ENCODE measurements at regions not wholly inside any gene's neighbourhood (a gene's known extent, or its start where the extent isn't known, plus 50 kb on each side); places are given as distances from the start of the nearest gene placed in this dataset.
"Not testable (repeated sequence)": the region's sequence is repeated elsewhere in the genome, so short reads cannot be mapped to it uniquely, and the experiment has no call there.

DNA sequence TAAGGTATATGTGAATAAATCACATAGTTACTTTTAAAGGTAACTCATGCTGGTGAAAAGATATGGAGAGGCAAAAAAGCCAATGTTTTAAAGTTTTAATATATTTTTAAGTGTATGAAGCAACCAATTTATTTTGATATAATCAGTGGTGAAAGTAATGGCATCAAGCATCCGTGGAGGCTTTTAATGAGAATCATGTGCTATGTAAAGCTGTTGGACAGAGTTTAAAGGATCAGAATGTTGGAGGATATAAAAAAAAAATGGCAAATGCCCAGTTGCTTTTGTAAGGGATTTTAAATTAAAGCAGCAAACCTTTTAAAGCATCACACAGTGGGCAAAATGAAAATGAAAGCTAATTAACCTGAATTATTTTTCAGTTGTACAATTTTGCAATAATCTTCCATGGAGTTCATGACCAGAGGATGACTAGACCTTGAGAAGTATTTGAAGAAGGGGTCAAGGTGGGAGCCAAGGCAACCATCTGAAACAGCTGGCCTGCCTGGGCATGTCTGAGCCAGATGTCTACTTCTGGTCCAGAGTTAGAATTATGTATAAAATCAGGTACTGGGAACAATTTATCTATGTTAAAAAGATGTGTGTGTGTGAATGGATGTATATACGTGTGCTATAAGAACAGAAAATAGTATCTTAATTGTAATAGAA is 1007.9 kb downstream of the LTN1 start:
- H3K27me3 Mint-ChIP-seq; ATAC-seq (ENCODE audit: low read depth); DNase-seq; H3K36me3 Mint-ChIP-seq (ENCODE audit: low read depth); intact Hi-C loops (cut with micrococcal nuclease); H3K4me3 Mint-ChIP-seq; CTCF ChIA-PET; H3K9me3 Mint-ChIP-seq; H3K27ac Mint-ChIP-seq; H3K4me1 Mint-ChIP-seq; POLR2A ChIA-PET: not testable (repeated sequence)

DNA sequence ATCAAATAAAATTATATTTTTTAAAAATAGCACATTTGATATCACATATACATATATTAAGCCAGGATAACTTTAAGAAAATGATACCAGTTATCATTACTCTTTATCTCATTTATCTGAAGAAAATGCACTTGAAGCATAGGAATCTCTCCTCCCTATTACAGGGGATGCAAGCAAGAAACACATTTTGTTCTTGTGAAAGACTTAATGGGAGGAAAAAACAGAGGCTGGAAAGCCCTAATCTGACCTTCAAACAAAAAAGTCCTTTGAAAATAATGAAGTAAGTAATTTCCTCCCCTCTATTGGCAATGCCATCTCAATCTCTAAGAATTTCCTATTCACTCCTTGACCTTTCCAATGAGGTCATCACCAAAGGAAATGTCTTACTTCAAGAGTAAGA is 1012.6 kb upstream of the ADAMTS5 start:
- not testable (repeated sequence) for H3K4me1 Mint-ChIP-seq

DNA sequence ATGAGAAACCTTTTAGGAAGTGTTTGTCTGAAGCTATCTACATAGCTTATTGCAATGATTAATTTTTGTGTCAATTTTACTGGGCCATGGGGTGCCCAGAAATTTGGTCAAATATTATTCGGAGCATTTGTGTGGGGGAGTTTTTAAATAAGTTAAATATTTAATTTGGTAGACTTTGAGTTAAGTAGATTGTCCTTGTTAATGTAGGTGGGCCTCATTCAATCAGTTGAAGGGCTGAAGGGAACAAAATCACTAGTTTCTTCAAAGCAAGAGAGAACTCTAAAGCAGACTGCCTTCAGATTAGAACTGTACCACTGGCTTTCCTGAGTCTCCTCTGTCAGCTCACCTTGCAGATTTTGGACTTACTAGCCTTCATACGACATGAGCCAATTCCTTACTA is 1008.6 kb upstream of the ADAMTS5 start:
- Mint-ChIP-seq H3K27ac (no peak overlapping the region), H3K4me3 (no peak overlapping the region), H3K9me3 (peaks cover 10% of the 10 kb centered on the region), H3K36me3 (ENCODE audit: low read depth) (no peaks in the 10 kb centered on the region), H3K4me1 (no peaks in the 10 kb centered on the region), H3K27me3 (no peaks in the 10 kb centered on the region)
- DNase-seq (no peak), ATAC-seq (ENCODE audit: low read depth) (no peak)
- ChIA-PET POLR2A (no interaction called here), CTCF (no interaction called here)
- intact Hi-C loops (cut with micrococcal nuclease): no loop called here
- TF ChIP-seq, protein P1, sequence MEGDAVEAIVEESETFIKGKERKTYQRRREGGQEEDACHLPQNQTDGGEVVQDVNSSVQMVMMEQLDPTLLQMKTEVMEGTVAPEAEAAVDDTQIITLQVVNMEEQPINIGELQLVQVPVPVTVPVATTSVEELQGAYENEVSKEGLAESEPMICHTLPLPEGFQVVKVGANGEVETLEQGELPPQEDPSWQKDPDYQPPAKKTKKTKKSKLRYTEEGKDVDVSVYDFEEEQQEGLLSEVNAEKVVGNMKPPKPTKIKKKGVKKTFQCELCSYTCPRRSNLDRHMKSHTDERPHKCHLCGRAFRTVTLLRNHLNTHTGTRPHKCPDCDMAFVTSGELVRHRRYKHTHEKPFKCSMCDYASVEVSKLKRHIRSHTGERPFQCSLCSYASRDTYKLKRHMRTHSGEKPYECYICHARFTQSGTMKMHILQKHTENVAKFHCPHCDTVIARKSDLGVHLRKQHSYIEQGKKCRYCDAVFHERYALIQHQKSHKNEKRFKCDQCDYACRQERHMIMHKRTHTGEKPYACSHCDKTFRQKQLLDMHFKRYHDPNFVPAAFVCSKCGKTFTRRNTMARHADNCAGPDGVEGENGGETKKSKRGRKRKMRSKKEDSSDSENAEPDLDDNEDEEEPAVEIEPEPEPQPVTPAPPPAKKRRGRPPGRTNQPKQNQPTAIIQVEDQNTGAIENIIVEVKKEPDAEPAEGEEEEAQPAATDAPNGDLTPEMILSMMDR (IDR thresholded peaks at IDR 0.05): no peak

More for the DNA sequence above, 1012.6 kb upstream of the ADAMTS5 start:
- H3K27me3 Mint-ChIP-seq; ATAC-seq (ENCODE audit: low read depth); H3K36me3 Mint-ChIP-seq (ENCODE audit: low read depth); CTCF ChIA-PET; H3K27ac Mint-ChIP-seq; H3K4me3 Mint-ChIP-seq; H3K9me3 Mint-ChIP-seq; intact Hi-C loops (cut with micrococcal nuclease); DNase-seq; POLR2A ChIA-PET: not testable (repeated sequence)

DNA sequence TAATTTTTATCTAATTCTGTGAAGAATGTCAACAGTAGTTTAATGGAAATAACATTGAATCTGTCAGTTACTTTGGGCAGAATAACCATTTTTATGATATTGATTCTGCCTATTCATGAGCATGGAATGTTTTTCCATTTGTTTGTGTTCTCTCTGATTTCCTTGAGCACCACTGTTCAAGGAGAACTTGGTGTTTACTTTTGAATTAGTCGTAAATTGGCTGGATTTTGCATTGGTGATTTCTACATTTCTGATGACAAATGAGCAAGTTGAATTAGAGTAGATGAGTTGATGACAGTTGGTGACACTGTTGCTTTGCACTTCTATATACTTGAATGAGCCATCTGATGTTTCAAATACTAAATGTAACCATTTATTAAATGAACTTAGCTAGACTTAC is 1007.3 kb upstream of the ADAMTS5 start:
- CTCF ChIA-PET; DNase-seq; POLR2A ChIA-PET; H3K27ac Mint-ChIP-seq; ATAC-seq (ENCODE audit: low read depth); intact Hi-C loops (cut with micrococcal nuclease); H3K4me3 Mint-ChIP-seq; H3K9me3 Mint-ChIP-seq; H3K4me1 Mint-ChIP-seq; H3K36me3 Mint-ChIP-seq (ENCODE audit: low read depth); H3K27me3 Mint-ChIP-seq: not testable (repeated sequence)

DNA sequence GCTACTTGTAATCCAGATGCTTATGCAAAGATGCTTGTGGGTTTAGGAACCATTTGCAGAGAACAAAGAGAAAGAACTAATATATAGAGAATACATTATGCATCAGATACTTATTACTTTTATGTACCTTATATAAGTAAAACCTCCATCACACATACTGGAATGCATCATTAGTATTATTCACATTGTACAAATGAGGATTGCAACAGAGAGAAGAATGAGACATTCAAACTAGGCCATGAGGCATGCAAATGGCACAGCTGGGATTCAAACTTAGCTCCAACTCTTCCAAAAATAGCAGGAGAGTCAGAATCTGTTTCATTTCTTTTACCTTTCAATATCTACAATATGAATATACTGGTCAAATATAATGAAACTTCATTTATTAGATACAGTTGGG is 1001.4 kb upstream of the ADAMTS5 start:
- ATAC-seq (ENCODE audit: low read depth); H3K27me3 Mint-ChIP-seq; H3K27ac Mint-ChIP-seq; H3K4me3 Mint-ChIP-seq; H3K36me3 Mint-ChIP-seq (ENCODE audit: low read depth); DNase-seq; intact Hi-C loops (cut with micrococcal nuclease); H3K4me1 Mint-ChIP-seq; H3K9me3 Mint-ChIP-seq; CTCF ChIA-PET; POLR2A ChIA-PET: not testable (repeated sequence)

DNA sequence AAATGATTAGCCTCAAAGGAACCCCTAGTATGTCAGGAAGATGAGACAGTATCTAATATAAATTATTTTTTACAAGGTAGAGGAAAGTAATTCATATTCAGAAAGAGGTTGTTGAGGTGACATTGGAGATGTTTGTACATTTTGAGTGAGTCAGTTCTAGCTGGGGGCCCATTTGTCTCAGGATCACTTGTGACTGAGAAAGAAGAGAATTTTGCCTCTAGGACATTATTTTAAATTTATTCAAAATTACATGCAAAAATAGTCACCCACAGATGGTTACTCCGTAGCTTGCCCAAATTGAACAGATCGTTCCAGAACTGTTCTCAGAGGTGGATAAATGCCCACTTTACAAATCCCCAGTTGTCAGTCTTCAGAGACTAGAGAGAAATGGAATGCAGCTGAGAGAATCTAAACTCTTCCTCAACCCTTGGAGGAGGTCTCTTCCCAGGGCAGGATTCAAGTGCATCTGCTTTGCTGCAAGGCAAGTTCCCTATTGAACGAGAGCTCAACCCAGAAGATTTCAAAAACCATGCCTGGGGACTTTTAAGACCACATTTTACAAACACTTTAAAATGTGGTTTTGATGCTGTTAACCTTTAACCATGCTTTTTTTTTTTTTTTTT is 987.8 kb upstream of the ADAMTS5 start:
- DNase-seq (no peak), ATAC-seq (ENCODE audit: low read depth) (no peak)
- intact Hi-C loops (cut with micrococcal nuclease): no loop called here
- no peaks in the 10 kb centered on the region for H3K36me3 Mint-ChIP-seq (ENCODE audit: low read depth)
- H3K27me3 Mint-ChIP-seq: no peaks in the 10 kb centered on the region
- ChIA-PET POLR2A (no interaction called here), CTCF (no interaction called here)
- TF ChIP-seq, protein P1 (IDR thresholded peaks at IDR 0.05): no peak
- H3K4me1 Mint-ChIP-seq: no peaks in the 10 kb centered on the region
- H3K9me3 Mint-ChIP-seq: peaks cover 3% of the 10 kb centered on the region
- no peak overlapping the region for H3K27ac Mint-ChIP-seq
- no peak overlapping the region for H3K4me3 Mint-ChIP-seq

DNA sequence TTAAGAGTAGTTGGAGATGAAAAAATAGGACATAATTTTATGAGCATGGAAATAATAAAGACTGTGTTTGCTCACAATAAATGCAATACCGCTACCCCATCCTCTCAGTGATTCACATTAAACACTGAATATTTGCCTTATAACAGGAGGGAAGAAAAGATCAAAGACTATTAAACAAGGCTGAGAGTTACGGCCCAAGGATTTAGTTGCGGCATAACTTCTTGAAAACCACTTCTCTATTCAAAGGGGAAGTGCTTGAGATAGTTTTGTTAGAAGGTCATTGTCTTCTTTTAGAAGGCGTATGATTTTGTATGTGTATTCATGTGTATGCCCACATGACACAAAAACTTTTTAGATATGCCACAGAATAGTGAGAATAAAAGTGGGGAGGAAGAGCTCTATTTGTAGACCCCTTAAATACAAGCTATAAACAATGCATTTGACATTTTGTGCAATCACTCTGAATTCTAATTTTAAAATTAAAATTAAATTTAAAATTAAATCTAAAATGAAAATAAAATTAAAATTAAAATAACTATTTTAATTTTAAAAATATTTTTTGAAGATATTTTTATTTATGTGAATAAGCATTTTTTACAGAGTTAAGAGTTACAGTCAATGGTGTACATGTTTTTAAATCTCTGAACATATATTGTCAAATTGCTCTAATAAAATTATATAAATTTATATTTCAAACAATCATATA is 986.6 kb upstream of the ADAMTS5 start:
- Mint-ChIP-seq H3K4me3 (no peak overlapping the region), H3K9me3 (peaks cover 3% of the 10 kb centered on the region), H3K4me1 (no peaks in the 10 kb centered on the region)

DNA sequence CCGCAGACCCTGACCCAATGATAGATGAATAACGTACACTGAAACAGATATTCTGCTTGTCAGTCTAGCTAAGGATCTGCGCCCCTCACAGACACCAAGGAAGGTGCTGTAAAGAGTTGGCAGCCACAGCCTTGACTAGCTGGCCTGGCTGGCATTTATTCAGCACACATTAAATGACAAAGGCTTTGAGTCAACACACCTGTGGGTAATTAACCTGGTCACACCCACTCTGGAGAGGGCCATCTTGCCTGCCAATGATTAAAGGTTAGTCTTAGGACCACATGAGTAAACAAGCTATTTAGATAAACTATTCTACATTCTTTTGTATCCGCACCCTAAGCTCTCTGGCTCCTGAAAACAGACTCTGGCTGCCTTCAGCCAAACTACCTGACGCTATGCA is 982.2 kb upstream of the ADAMTS5 start:
- H3K27ac Mint-ChIP-seq; DNase-seq; intact Hi-C loops (cut with micrococcal nuclease); ATAC-seq (ENCODE audit: low read depth); POLR2A ChIA-PET; H3K9me3 Mint-ChIP-seq; H3K4me1 Mint-ChIP-seq; H3K4me3 Mint-ChIP-seq; CTCF ChIA-PET; H3K27me3 Mint-ChIP-seq; H3K36me3 Mint-ChIP-seq (ENCODE audit: low read depth): not testable (repeated sequence)

More for the DNA sequence above, 986.6 kb upstream of the ADAMTS5 start:
- CTCF ChIA-PET: no interaction called here
- TF ChIP-seq, protein P1 (IDR thresholded peaks at IDR 0.05): no peak
- ATAC-seq (ENCODE audit: low read depth) (no peak), DNase-seq (no peak)
- POLR2A ChIA-PET: no interaction called here
- intact Hi-C loops (cut with micrococcal nuclease): no loop called here
- Mint-ChIP-seq H3K27ac (no peak overlapping the region), H3K27me3 (no peaks in the 10 kb centered on the region), H3K36me3 (ENCODE audit: low read depth) (no peaks in the 10 kb centered on the region)

DNA sequence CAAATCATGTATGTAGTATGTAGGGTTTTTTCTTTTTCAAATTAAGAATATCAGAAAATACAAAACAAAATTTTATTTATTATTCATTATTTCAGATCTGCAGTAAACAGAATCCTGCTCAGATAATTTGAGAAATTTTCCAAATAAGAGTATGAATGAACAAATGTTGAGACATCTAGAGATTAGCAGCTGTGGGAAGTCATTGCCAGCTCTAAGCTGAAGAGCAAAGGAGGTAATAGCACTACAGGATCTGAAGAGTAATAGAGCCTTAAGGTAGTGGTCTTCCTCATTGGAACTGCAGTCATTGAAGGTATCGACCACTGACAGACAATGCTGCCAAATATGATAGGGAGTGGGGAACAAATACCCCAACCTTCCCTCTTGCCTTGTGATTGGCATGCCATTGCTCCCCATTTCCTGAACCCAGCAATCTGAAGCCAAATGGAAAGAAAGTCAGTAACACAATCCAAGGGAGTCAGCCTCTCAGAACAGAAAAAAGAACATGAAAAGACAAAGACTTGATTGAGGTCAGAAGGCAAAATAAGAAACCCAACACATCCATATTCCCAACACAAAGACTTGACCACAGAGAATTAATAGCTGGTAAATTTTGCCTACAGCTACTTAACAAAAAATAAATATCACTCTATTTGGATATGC is 963.4 kb upstream of the ADAMTS5 start:
- DNase-seq; H3K27me3 Mint-ChIP-seq; H3K9me3 Mint-ChIP-seq; intact Hi-C loops (cut with micrococcal nuclease); POLR2A ChIA-PET; H3K4me3 Mint-ChIP-seq; H3K4me1 Mint-ChIP-seq; H3K36me3 Mint-ChIP-seq (ENCODE audit: low read depth); CTCF ChIA-PET; ATAC-seq (ENCODE audit: low read depth); H3K27ac Mint-ChIP-seq: not testable (repeated sequence)

Measured in activated B cell treated with CpG ODN at 0.5 μM for 24 hours (primary cell).